ENCODE measurements at regions not wholly inside any gene's neighbourhood (a gene's known extent, or its start where the extent isn't known, plus 50 kb on each side); places are given as distances from the start of the nearest gene placed in this dataset.

- TF ChIP-seq CTCF (IDR thresholded peaks at IDR 0.05; ENCODE audit: insufficient read depth, low read length, poor library complexity, severe bottlenecking) (no peak), EZH2phosphoT487 (conservative IDR thresholded peaks at IDR 0.05; ENCODE audit: low read length) (no peak)
These were observed 218.5 kb downstream of the NUAK1 start for GRCh38 chr12:105920161-105920684.
